Activated naive CD8-positive, alpha-beta T cell (primary cell): ENCODE measurements at regions not wholly inside any gene's neighbourhood (a gene's known extent, or its start where the extent isn't known, plus 50 kb on each side); places are given as distances from the start of the nearest gene placed in this dataset.
A peak's percentile ranks its signal among the peaks of the same experiment; 100 is the strongest.

Experiments used
- H3K27ac Mint-ChIP-seq: one replicate; pipeline ENCODE4 v1.8.0; 2021; ENCODE audit warnings: mixed read lengths
- H3K27me3 Mint-ChIP-seq: one replicate; pipeline ENCODE4 v1.8.0; 2021; ENCODE audit warnings: mixed read lengths
- H3K36me3 Mint-ChIP-seq: one replicate; pipeline ENCODE4 v1.8.0; 2021; ENCODE audit warnings: mixed read lengths
- H3K4me1 Mint-ChIP-seq: one replicate; pipeline ENCODE4 v1.8.0; 2021; ENCODE audit warnings: low read depth, mixed read lengths
- H3K4me3 Mint-ChIP-seq: one replicate; pipeline ENCODE4 v1.8.0; 2021; ENCODE audit warnings: mild to moderate bottlenecking, mixed read lengths
- H3K9me3 Mint-ChIP-seq: one replicate; pipeline ENCODE4 v1.8.0; 2021; ENCODE audit warnings: low read depth, mixed read lengths

GRCh38 chr1:234887016-234887900 is 241.4 kb downstream of the TOMM20 start:
- H3K4me1 Mint-ChIP-seq, result peaks cover 15% of the 10 kb centered on the region
- peaks cover 5% of the 10 kb centered on the region for H3K36me3 Mint-ChIP-seq
- no peaks in the 10 kb centered on the region for H3K9me3 Mint-ChIP-seq
- H3K27ac Mint-ChIP-seq, result no peak overlapping the region
- H3K27me3 Mint-ChIP-seq, result no peaks in the 10 kb centered on the region
- no peak overlapping the region for H3K4me3 Mint-ChIP-seq

DNA sequence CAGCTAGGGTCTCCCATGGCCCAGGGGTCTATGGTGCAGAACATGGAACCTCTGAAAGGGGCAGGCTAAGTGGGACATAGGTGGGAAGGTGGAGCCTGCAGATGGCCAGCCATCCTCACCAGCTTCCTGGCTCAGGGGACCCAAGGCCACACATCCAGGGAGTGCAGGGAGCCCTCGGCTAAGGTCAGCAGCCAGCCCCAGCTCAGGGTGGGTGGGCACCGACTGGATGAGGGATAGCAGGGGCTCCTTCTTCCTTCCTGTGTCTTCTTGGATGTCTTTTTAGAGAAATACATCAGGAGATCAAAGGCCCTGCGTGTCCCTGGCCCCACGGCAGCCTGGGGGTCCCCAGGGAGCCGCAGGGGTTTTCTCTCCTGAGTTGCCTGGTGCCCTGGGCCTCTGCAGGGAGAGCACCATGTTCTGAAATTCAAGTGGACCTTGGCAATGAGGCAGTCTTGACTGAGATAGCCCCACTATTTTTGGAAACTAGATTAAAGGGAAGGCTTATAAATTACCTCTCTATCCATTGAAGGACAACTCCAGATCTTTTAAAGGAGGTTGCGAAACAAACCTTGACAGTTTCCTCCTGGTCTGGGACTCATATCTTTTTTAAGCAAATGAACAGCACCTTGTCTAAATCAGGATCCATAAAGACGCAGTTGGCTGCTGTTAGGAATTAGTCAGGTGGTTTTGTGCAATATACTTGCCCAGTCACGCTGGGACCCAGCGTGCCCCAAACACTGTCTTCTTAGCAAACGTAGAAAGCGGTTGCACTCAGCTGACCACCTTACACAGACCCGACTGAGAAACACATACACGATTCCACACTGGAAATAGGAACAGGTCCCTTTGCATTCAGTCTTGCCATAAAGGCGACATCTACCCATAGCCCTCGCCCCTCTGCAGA is 242.3 kb downstream of the TOMM20 start:
- no peaks in the 10 kb centered on the region for H3K27me3 Mint-ChIP-seq
- peaks cover 22% of the 10 kb centered on the region for H3K4me1 Mint-ChIP-seq
- no peak overlapping the region for H3K27ac Mint-ChIP-seq
- no peaks in the 10 kb centered on the region for H3K9me3 Mint-ChIP-seq
- H3K36me3 Mint-ChIP-seq, result peaks cover 5% of the 10 kb centered on the region
- no peak overlapping the region for H3K4me3 Mint-ChIP-seq

DNA sequence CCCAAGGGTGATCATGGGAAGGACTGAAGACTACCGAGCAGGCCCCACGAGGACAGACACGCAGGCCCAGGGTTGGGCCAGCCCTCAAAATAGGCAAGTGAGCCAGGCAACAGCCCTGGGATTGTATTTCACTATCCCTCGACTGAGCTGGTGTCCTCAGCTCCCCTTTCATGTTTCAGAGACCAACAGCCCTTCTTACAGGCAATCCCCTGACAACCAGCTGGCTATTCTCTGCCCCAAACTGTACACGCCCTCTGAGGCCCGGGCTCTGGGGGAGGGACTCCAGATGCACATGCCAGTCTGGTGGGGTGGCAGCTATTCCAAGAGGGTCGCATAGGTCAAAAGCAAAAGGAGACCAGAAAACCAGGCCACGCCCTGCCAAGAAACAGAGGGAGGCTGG is 243.0 kb downstream of the TOMM20 start:
- Mint-ChIP-seq H3K9me3 (no peaks in the 10 kb centered on the region), H3K27me3 (no peaks in the 10 kb centered on the region), H3K4me3 (no peak overlapping the region)

DNA sequence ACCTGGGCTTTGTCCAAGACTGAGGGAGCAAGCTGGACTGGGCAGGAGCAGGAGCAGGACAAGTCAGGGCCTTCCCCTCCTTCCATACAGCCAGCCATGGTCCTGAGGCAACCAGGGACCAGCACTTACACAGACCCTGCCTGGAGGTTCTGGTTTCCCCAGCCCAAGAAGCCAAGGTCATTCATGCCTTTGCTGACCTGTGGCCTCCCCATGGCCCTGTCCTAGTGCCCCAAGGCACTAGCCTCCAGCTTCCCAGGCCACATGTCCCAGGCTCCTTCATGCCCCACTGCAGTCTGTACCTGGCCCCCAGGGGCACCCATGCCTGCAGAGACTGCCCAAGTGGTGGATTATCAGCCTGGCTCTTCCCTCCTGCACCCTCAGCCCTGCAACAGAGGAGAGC is 243.9 kb downstream of the TOMM20 start:
- Mint-ChIP-seq H3K36me3 (peaks cover 5% of the 10 kb centered on the region), H3K4me1 (peaks cover 29% of the 10 kb centered on the region), H3K27me3 (no peaks in the 10 kb centered on the region), H3K9me3 (no peaks in the 10 kb centered on the region), H3K27ac (no peak overlapping the region), H3K4me3 (no peak overlapping the region)

More for the DNA sequence above, 243.0 kb downstream of the TOMM20 start:
- Mint-ChIP-seq H3K4me1 (peaks cover 23% of the 10 kb centered on the region), H3K27ac (no peak overlapping the region), H3K36me3 (peaks cover 5% of the 10 kb centered on the region)

- no peaks in the 10 kb centered on the region for H3K27me3 Mint-ChIP-seq
- H3K4me3 Mint-ChIP-seq, result no peak overlapping the region
- peaks cover 5% of the 10 kb centered on the region for H3K36me3 Mint-ChIP-seq
- peaks cover 36% of the 10 kb centered on the region for H3K4me1 Mint-ChIP-seq
- no peaks in the 10 kb centered on the region for H3K9me3 Mint-ChIP-seq
- H3K27ac Mint-ChIP-seq, result no peak overlapping the region
Observed at GRCh38 chr1:234884006-234884405, 244.6 kb downstream of the TOMM20 start.

DNA sequence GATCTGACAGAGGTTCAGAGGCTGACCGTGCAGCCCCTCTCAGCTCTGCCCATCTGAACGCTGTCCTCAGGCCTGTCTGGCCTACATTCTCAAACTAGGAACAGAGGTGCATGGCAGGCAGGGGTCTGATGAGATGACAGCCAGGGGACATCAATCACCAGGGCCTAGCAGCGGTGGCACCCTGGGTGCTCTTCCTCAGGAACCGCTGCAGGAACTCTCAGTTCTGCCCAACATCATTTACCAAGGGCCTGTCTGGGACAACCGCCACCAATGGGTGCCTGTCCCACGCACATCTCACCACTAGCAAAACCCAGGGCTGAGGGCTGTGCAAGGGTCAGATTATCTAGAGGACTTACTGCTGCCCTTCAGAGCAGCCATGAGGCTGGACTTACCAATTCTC is 245.7 kb downstream of the TOMM20 start:
- no peak overlapping the region for H3K27ac Mint-ChIP-seq

GRCh38 chr1:234881893-234882771 is 246.5 kb downstream of the TOMM20 start:
- H3K4me1 Mint-ChIP-seq, result peaks cover 35% of the 10 kb centered on the region
- H3K36me3 Mint-ChIP-seq, result peaks cover 2% of the 10 kb centered on the region
- H3K27ac Mint-ChIP-seq, result no peak overlapping the region
- no peaks in the 10 kb centered on the region for H3K9me3 Mint-ChIP-seq
- H3K27me3 Mint-ChIP-seq, result no peaks in the 10 kb centered on the region
- H3K4me3 Mint-ChIP-seq, result no peak overlapping the region

More for the DNA sequence above, 245.7 kb downstream of the TOMM20 start:
- Mint-ChIP-seq H3K9me3 (no peaks in the 10 kb centered on the region), H3K4me1 (peaks cover 36% of the 10 kb centered on the region), H3K27me3 (no peaks in the 10 kb centered on the region), H3K36me3 (peaks cover 2% of the 10 kb centered on the region), H3K4me3 (no peak overlapping the region)

DNA sequence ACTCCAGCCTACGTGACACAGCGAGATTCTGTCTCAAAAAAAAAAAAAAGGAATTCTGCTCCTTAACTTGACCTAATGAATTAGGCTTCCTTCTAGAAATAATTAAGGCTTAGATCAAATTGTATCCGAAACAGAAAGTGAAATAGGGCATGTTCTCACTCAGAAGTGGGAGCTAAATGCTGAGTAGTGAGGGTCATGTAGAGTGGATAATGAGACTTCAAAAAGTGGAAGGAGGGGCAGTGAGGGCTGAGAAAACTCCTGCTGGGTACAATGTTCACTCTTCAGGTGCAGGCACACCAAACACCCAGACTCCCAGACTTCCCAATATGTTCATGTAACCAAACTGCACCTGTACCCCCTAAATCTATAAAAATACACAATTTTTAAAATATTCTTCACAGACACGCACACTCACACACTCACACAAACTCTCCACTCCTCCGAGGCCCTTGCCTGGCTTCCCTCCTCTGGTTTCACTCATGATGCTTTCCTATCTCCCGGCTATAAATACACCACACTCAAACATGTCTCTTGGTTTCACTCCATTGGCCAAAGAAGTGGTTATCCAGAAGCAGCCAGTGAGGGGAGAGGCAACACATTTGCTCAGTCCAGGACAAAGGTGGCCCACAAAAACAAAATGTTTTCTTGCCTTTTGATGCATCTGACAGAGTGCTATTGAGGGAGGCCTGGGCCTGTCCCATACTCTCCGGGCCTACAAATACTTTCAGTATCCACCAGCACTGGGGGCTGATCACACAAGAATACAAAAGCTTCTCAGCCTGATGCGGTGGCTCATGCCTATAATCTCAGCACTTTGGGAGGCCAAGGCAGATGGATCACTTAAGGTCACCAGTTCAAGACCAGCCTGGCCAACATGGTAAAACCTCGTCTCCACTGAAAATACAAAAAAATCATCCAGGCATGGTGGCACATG is 249.2 kb downstream of the TOMM20 start:
- Mint-ChIP-seq H3K9me3 (no peaks in the 10 kb centered on the region), H3K27me3 (no peaks in the 10 kb centered on the region), H3K4me3 (no peak overlapping the region), H3K4me1 (peaks cover 37% of the 10 kb centered on the region), H3K27ac (peak overlapping the region; percentile 28), H3K36me3 (peaks cover 2% of the 10 kb centered on the region)

DNA sequence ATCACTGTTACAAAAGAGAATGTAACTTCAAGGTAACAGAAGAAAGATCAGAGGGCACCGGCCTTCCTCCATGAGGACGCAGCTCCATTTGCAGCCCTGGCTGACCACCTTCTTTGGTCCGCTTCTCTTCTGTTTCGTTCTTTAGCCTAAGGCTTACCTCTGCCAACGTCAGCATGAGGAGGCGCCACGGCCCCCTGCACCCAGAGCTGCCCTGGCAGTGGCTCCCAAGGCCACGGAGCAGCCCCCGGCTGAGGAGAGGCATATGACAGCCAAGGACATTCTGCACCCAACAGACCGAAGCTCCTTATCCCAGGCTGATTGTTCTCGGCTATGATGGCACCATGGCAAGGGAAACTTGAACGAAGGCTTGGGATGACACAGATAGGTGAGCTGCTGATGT is 250.3 kb downstream of the TOMM20 start:
- Mint-ChIP-seq H3K27ac (no peak overlapping the region), H3K4me1 (peaks cover 37% of the 10 kb centered on the region), H3K27me3 (no peaks in the 10 kb centered on the region), H3K4me3 (no peak overlapping the region), H3K36me3 (no peaks in the 10 kb centered on the region), H3K9me3 (no peaks in the 10 kb centered on the region)

DNA sequence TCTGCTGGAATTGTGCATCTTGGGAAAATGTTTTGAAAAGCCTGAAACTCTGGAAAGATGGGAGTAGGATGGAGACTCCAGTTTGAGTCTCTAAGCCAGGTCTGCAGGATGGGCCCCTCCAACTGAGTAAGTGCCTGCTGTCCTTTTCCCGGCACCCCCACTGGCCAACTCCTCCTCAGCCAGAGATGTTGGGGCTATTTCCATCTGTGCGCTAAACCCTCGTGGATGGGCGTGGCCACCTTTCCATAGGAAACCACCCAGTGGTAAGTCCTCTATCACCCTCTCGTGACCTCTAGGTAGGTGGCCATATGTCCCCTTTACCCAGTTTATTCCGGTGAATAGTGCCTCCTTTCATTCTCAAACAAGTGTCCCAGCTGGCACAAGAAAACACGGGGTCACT is 250.9 kb downstream of the TOMM20 start:
- Mint-ChIP-seq H3K36me3 (no peaks in the 10 kb centered on the region), H3K9me3 (no peaks in the 10 kb centered on the region), H3K27ac (no peak overlapping the region), H3K27me3 (no peaks in the 10 kb centered on the region), H3K4me1 (peaks cover 37% of the 10 kb centered on the region), H3K4me3 (no peak overlapping the region)

DNA sequence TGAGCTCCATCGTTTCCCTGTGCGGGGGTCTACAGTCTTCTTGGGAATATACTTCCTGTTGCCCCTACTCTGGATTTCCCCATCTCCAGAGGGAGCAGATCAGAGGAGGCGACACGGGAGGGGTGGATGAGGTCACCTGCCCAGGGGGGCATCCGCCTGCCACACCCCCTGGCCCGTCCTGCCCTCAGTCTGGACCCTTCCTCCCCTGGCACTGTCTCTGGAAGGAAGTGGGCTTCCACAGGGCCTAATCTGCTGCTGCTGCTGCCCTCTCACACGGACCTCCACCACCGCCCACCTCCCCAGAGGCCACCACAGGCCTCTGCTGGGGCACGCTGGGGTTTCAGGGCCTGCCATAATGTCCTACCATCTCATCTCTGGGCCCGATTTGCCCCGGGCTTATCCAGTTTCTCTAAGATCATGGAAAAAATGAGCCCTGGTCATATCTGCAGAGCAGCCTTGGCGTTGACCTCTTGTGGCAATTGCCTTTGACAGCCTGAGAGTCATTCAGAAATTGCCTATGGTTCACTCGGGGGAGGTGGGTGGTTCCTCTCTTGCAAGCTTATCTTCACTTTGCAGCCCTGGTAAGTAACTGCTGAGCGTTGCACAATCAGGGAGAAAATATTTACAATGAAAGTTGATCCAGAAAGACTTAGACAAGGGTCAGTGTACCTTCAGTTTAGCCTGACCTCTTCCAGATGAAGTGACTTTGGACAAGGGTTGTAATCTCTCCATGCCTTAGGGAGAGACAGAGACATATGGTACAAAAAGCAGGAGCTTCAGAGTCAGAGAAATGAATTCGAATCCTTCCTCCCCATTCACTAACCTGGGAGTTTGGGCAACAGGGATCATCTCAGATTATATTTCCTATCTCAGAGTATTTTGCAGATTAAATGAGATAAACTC is 252.4 kb downstream of the TOMM20 start:
- Mint-ChIP-seq H3K36me3 (no peaks in the 10 kb centered on the region), H3K27me3 (no peaks in the 10 kb centered on the region), H3K27ac (no peak overlapping the region), H3K4me1 (peaks cover 28% of the 10 kb centered on the region), H3K4me3 (no peak overlapping the region), H3K9me3 (no peaks in the 10 kb centered on the region)

DNA sequence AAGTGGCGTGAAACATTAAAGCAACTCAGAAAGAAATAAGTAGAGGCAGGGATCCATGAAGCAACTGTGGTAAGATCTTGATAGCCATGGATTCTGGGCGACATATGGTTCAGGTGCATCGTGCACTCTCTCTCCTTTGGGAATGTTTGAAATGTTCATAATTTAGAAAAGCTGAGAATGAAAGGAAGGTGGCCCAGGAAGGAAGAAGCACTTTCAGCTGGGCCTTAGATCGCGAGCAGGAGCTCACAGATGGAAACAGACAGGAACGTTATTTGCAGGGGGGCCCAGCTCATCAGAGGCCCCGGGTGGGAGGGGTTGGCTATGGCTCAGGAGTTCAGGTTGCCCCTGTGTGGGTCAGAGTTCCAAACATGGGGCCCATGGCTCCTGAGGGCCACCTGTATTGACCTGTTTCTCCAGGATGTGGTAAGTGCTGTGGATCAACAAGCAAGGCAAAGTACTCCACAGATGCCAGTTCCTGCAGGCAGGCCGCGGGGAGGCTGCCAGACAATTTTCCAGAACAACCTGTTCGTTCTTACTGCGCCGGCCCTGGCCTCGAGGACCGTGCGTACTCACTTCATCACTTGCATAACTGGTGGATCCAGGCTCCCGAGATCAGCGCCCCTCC is 253.2 kb downstream of the TOMM20 start:
- no peaks in the 10 kb centered on the region for H3K36me3 Mint-ChIP-seq
- no peak overlapping the region for H3K4me3 Mint-ChIP-seq
- no peaks in the 10 kb centered on the region for H3K27me3 Mint-ChIP-seq
- no peak overlapping the region for H3K27ac Mint-ChIP-seq
- H3K9me3 Mint-ChIP-seq, result no peaks in the 10 kb centered on the region
- H3K4me1 Mint-ChIP-seq, result peaks cover 26% of the 10 kb centered on the region
